GM06990 (cell line): ENCODE measurements at regions not wholly inside any gene's neighbourhood (a gene's known extent, or its start where the extent isn't known, plus 50 kb on each side); places are given as distances from the start of the nearest gene placed in this dataset.

Experiments
- DNase-seq: peaks from one replicate; pipeline ENCODE4 v3.0.0-alpha.2; 2011; ENCODE audit not compliant: insufficient read length; ENCODE audit errors: extremely low read depth
- H3K27me3 ChIP-seq: replicated peaks from 2 replicates; pipeline ENCODE4 v1.6.0; 2011; ENCODE audit warnings: low read length; ENCODE audit not compliant: control insufficient read depth, insufficient read depth
- H3K36me3 ChIP-seq: 2 replicates; pipeline ENCODE4 v1.5.1; 2011; ENCODE audit warnings: low read length; ENCODE audit not compliant: control insufficient read depth, insufficient read depth
- H3K4me3 ChIP-seq: replicated peaks from 2 replicates; pipeline ENCODE4 v1.5.1; 2011; ENCODE audit warnings: low read depth, mild to moderate bottlenecking, control low read depth, low read length
- TF ChIP-seq, protein P1 (sequence below): IDR thresholded peaks from 2 replicates; pipeline ENCODE4 v1.5.1; 2011; ENCODE audit warnings: low read length, control low read depth, mild to moderate bottlenecking, inconsistent platforms; ENCODE audit not compliant: insufficient read depth, poor library complexity, severe bottlenecking

DNA sequence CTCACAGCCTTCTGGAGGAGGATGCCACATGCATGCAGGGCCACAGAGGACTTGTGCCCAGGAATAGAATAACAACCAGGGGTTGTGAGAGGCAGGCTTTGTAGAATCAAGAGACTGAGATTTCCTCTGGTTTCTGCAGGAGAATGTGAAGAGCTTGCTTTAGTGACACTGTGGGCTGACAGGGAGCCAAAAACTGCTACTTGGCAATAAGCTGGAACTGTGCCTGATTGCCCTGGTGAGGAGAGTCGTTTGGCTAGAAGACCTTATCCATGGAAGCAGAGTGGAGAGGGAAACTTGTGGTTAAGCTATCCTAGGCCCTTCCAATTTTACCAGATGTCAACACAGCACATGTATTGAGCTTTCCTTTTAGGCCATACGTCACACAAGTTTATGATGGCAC lies 902.1 kb downstream of the MRPL39 start:
- Histone ChIP-seq H3K4me3 (no peak overlapping the region), H3K36me3 (no peaks in the 10 kb centered on the region), H3K27me3 (no peaks in the 10 kb centered on the region)
- TF ChIP-seq, protein P1, sequence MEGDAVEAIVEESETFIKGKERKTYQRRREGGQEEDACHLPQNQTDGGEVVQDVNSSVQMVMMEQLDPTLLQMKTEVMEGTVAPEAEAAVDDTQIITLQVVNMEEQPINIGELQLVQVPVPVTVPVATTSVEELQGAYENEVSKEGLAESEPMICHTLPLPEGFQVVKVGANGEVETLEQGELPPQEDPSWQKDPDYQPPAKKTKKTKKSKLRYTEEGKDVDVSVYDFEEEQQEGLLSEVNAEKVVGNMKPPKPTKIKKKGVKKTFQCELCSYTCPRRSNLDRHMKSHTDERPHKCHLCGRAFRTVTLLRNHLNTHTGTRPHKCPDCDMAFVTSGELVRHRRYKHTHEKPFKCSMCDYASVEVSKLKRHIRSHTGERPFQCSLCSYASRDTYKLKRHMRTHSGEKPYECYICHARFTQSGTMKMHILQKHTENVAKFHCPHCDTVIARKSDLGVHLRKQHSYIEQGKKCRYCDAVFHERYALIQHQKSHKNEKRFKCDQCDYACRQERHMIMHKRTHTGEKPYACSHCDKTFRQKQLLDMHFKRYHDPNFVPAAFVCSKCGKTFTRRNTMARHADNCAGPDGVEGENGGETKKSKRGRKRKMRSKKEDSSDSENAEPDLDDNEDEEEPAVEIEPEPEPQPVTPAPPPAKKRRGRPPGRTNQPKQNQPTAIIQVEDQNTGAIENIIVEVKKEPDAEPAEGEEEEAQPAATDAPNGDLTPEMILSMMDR: no peak
- DNase-seq: no peak

DNA sequence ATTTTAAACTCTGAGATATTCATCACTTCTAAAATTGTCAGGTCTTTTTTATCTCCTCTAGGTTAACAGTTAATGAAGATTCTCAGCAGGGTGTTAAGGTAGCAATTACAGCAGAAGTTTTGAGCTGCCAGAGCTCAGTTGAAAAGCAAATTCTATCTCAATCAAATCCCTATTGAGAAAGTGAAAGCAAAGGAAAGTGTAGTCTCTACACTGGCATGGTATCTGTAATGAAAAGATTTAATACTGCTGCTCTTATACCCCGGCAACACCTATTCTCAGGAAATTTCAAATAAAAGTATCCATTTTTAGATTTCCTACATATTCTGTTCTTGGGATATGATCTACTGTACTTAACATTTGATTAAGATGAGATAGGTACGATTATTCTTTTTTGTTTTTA lies 913.5 kb downstream of the MRPL39 start:
- Histone ChIP-seq H3K4me3 (no peak overlapping the region), H3K36me3 (no peaks in the 10 kb centered on the region), H3K27me3 (no peaks in the 10 kb centered on the region)
- DNase-seq: no peak
- TF ChIP-seq, protein P1: no peak

DNA sequence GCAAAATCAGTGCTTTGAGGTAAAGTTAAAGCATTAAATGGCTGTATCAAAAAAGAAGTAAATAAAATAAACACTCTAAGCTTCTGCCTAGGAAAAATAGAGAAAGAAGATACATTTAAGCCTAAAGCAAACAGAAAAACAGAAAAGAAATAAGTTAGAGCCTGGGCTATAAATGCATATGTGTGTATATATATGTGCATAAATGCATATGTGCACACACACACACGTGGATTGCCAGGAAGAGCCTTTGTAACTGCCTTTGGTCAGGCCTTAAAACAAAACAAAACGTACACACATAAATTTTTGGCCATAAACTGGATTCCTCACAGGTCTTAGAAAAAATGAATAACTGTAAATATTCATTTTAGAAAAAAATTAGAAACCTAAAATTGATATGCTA lies 925.8 kb downstream of the MRPL39 start:
- no peak for DNase-seq
- H3K27me3 ChIP-seq: no peaks in the 10 kb centered on the region
- no peak overlapping the region for H3K4me3 ChIP-seq
- TF ChIP-seq, protein P1: no peak
- no peaks in the 10 kb centered on the region for H3K36me3 ChIP-seq

DNA sequence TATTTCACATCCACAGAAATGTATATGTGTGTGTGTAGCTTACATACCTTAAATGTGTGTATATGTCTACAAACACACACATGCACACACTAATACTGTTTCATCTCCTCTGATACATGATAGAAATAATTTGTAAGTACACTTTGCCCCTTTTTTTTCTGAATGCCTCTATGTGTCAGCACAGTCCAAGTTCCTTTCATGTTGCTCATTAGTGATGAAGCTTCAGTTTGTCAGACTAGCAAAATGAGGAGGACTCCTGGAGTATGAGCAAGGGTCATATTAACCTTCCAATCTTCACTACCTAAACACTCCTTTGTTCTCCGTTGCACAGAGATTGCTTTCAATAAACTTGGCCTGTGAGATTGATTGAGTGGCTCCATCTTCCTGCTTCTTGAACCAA lies 935.4 kb downstream of the MRPL39 start:
- TF ChIP-seq, protein P1: no peak
- no peak for DNase-seq

DNA sequence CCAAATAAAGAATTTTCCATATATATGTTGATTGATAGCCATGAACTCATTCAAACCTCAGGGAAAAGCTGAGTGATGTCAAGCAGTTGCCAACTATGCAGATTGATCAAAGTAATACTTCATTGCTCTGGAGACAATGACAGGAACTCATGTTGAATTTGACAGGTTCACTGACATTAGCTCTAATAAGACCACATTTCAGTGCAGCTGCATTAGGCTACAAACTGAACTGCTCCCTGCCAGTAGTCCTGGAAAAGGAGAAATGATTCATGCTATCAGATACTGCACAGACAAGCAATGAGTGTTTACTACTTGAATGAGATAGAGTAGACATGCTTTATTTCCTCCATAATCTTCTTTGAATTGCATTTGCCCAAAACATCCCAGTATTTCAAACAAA lies 948.4 kb downstream of the MRPL39 start:
- H3K36me3 ChIP-seq: no peaks in the 10 kb centered on the region
- H3K27me3 ChIP-seq: no peaks in the 10 kb centered on the region
- no peak overlapping the region for H3K4me3 ChIP-seq
- no peak for DNase-seq
- TF ChIP-seq, protein P1: no peak

More for the DNA sequence above, 935.4 kb downstream of the MRPL39 start:
- no peak overlapping the region for H3K4me3 ChIP-seq
- no peaks in the 10 kb centered on the region for H3K36me3 ChIP-seq
- no peaks in the 10 kb centered on the region for H3K27me3 ChIP-seq

- TF ChIP-seq, protein P1: no peak
- no peaks in the 10 kb centered on the region for H3K27me3 ChIP-seq
- H3K36me3 ChIP-seq: no peaks in the 10 kb centered on the region
- no peak overlapping the region for H3K4me3 ChIP-seq
- DNase-seq: no peak
These were observed 949.3 kb downstream of the MRPL39 start for GRCh38 chr21:24658026-24658425.
